ENCODE measurements at regions not wholly inside any gene's neighbourhood (a gene's known extent, or its start where the extent isn't known, plus 50 kb on each side); places are given as distances from the start of the nearest gene placed in this dataset.
"Not testable (repeated sequence)": the region's sequence is repeated elsewhere in the genome, so short reads cannot be mapped to it uniquely, and the experiment has no call there.

DNA sequence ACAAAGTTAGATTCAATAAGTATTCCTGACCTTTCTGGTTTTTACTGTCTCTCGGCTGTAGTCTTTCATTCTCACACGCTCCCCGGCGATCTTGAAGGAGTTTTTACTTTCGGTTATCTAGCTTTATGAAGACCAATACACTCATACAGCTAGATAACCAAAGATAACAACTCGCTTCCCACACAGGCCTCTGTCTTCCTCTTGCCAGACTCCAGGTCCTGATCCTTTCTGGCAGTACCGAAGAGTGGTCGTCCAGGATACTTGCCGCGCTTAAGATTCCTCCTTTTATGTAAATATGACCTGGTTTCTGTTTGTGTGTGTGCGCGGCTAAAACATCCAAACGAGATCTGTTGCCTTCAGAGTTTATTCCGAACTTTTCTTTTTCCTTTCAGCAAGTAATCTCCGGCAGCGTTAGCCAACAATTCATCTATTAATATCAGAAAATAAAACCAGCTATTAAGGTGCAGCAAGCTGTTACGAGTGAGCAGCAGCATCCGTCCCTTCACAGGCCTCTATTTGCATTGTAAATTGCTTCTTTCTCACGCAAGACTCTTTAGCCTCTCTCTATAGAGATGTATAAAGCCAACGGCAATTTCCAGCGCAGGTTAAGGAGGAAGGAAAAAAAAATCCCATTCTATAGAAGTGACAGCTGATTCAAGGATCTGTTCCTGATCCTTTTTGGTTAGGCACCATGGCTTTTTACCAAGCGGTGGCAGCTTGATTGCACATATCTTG is 216.1 kb downstream of the MEF2C start:
- no peak for DNase-seq (ENCODE audit: low read depth, low spot score)

GRCh38 chr5:88665750-88666215 is 217.2 kb downstream of the MEF2C start:
- DNase-seq (ENCODE audit: low read depth, low spot score): no peak

- DNase-seq (ENCODE audit: low read depth, low spot score): no peak
These were observed 218.3 kb downstream of the MEF2C start for GRCh38 chr5:88664645-88665044.

DNA sequence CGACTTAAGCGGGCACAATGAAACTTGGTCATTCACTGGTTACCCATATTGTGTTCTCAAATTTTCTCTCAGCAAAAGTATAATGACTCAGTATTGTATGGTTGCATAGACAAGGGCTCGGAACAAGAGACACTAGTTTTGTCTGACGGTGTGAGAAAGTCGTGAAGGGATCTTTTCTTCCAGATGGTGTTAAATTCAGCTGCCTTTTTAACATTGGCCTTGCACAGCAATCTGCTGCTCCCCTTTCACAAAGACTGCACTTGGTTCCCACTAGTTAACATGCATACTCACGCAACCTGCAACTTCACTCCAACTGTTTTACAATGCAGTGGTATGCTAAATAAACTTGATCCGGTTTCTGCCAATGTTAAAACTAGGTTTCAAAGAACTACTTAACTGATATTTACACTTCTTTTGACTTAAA is 219.2 kb downstream of the MEF2C start:
- DNase-seq (ENCODE audit: low read depth, low spot score): no peak

DNA sequence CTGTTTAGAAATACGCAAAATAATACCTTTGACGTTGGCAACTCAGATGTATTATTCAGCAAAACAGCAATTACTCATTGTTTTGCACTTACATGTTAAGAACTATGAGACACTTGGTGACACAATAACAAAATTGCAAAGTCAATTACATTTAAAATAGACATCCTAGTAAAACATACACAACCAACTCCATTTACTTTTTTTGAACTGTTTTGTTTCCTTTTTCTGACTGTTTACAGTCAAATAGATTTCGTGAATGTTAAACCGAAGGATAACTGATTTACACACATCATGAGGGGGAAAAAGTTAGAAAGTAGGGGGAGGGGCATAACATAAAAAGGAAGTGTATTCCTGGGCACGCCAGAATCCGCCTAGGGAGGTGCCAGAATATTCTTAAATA is 220.1 kb downstream of the MEF2C start:
- no peak for DNase-seq (ENCODE audit: low read depth, low spot score)

DNA sequence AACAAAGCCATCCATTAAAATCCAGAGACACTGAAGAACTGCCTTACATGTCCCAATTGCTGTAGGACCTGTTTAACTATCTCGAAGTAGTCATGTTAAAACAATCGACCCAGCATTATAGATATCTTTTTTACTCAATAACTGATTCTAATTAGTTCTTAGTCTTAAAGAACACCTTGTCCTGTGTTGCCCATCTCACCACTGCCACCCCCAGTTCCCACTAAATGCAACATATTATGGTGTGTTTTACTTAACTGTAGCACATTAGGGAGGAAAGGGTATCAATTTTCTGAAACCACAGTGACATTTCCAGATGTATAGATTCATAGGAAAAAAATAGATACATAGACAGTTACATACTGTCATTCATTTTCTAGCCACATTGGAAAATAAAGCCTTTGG is 221.2 kb downstream of the MEF2C start:
- no peak for DNase-seq (ENCODE audit: low read depth, low spot score)

DNA sequence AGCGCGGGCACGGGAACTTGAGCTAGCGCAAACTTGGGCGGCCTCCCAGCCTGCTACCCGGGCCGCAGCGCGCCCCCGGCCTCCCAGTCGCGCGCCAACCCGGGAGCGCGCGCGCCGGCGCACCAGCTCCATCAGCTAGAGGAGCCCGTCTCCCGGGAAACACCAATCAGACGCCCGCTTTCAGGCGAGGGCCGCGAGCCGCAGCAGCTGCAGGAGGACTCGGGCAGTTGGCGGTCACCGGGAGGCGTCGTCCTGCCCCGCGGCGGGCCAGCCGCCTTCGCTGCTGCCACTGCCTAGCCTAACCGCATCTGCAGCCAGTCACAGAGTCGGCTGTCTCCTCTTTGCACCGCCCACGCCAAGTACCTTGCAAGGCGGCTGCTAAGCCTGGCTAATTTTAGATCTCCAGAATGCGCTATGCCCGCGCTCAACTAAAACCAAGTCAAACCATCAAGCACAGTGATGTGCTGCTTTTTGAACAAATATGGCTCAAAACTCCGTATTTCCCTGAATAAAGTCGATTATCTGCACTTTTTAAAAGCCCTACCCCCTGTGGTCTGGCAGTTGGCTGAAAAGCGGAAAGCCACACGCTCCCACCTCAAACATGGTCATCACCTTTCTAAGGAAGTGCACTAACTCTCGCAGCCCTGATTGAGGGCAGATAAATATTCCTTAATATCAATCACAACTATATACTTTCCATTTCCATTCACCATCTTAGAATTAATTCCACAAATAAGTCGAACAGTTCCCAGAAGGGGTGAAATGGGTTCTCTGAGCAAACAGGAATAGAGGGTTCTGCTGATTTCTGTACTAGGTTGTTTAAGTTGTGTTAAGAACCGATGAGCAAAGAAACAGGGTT is 221.8 kb downstream of the MEF2C start:
- no peak for DNase-seq (ENCODE audit: low read depth, low spot score)

GRCh38 chr5:88660264-88660946 is 222.6 kb downstream of the MEF2C start:
- DNase-seq (ENCODE audit: low read depth, low spot score): no peak

GRCh38 chr5:88659529-88660263 is 223.3 kb downstream of the MEF2C start:
- no peak for DNase-seq (ENCODE audit: low read depth, low spot score)

DNA sequence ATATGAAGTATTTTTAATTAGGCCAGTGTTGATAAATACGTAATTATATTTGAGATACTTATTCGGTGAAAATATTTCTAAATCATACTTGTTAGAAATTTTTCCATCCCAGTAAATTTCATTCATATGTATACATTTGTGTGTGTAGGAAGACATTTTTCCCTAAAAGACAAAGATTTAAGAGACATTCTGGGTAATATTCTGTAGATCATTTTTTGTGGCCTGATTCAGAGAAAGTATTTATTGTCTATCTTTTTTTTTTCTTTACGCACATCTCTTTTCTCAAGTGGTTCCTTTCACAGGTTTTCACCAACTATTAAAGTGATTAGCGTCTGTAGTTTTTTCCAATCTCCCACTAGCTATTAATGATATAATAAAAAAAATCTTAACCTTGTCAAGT is 224.1 kb downstream of the MEF2C start:
- no peak for DNase-seq (ENCODE audit: low read depth, low spot score)

DNA sequence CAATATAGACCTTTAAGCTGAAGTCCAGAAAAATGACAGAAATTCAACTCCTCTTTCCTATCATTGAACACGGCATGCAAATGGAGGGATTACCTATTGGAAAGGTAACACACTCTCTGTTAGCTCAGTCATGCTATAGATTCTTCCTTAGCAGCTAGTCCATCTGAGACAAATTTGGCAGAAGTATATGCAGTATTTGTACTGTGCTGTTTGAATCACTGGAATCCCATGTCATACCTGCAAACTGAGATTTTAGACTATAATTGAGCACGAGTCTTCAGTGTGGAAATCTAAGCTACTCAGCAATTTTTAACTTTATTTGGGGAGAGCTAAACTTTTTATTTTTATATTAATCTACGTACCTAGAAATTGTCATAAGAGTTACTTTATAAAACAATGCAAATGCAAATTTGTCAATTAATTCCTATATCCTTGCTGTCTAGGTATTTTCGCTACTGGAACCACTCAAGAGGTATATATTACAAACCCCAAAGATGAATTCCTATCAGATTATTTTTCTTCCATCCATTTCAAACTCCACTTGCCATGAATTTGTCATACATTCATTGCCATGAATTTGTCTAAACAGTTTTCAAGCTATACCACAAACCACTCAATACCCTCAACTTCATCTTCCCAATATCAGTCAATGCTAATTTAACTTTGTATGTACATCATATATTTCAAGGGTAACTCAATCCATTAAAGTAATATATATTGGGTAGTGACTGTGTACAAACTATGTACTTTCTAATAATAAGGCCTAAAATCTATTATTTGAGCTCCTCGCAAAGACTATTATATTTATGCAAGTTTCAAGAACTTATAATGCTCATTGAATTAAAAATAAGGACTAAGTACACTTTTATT is 224.8 kb downstream of the MEF2C start:
- no peak for DNase-seq (ENCODE audit: low read depth, low spot score)

- DNase-seq (ENCODE audit: low read depth, low spot score): no peak
These were observed 225.8 kb downstream of the MEF2C start for GRCh38 chr5:88657136-88657535.

- DNase-seq (ENCODE audit: low read depth, low spot score): no peak
These were observed 226.6 kb downstream of the MEF2C start for GRCh38 chr5:88656221-88656950.

GRCh38 chr5:88653471-88653870 is 229.5 kb downstream of the MEF2C start:
- DNase-seq (ENCODE audit: low read depth, low spot score): no peak

DNA sequence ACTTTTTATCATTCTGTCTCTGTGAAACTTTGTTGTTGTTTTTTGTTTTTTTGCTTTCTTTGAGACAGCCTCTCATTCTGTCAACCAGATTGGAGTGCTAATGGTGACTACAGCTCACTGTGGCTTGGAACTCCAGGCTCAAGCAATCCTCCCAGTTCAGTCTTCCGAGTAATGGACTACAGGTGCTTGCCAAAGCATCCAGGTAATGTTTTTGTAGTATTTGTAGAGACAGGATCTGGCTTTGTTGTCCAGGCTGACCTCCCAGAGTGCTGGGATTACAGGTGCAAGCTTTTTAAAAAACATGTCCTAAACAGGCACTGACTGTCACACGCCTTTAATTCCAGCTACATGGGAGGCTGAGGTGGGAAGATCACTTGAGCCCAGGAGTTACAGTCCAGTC is 235.1 kb downstream of the MEF2C start:
- no peak for DNase-seq (ENCODE audit: low read depth, low spot score)

GRCh38 chr5:88646866-88647265 is 236.1 kb downstream of the MEF2C start:
- no peak for DNase-seq (ENCODE audit: low read depth, low spot score)

DNA sequence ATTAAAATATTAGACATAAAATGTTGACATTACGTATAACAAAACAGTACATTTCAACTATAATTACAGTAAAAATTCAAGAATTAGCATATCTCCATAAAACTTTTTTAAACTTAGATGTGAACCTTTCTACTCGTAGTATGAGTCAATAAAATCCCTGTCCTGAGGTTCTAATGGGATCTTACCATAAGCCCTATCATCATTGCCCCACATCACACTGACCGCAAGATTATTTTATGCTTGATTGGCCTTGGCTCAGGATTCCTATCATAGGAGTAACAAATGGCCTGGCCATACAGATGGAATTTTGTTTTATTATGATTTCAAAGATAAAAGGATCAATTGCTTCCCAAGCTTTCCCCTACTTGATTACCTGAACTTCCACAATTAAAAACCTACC is 238.3 kb downstream of the MEF2C start:
- no peak for DNase-seq (ENCODE audit: low read depth, low spot score)

- no peak for DNase-seq (ENCODE audit: low read depth, low spot score)
These were observed 239.7 kb downstream of the MEF2C start for GRCh38 chr5:88643315-88643714.

DNA sequence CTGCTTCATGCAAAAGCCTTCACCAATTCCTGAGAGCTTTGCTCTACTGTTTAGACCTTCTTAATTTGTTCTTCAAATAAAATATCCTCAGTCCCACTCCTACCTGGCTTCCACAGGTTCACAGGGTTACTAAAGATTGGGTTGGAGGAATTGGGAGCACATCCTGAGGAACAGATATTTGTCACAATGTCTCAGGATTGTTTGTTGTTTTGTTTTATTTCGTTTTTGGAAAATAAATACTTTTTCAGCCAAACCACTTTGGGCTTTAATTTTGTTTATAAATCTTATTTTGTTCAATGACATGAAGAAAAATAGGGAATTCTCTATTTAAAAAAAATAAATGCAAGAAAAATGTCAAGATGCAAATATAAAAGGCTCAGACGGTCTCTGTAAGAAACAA is 249.0 kb downstream of the MEF2C start:
- DNase-seq (ENCODE audit: low read depth, low spot score): no peak

GRCh38 chr5:88622890-88623289 is 260.1 kb downstream of the MEF2C start:
- not testable (repeated sequence) for DNase-seq (ENCODE audit: low read depth, low spot score)

Measured in pulmonary artery endothelial cell (primary cell).